ENCODE measurements at regions not wholly inside any gene's neighbourhood (a gene's known extent, or its start where the extent isn't known, plus 50 kb on each side); places are given as distances from the start of the nearest gene placed in this dataset.
A peak's percentile ranks its signal among the peaks of the same experiment; 100 is the strongest.

- peaks cover 26% of the 10 kb centered on the region for H3K27me3 ChIP-seq (ENCODE audit: control insufficient read depth, extremely low read depth, insufficient read depth, low read length)
- no peaks in the 10 kb centered on the region for H3K36me3 ChIP-seq (ENCODE audit: control insufficient read depth in 2 of 2, extremely low read depth in 1 of 2, insufficient read depth in 2 of 2, low read length in 2 of 2)
- no peak overlapping the region for H3K4me3 ChIP-seq (ENCODE audit: control insufficient read depth in 2 of 3, extremely low read depth in 1 of 3, insufficient read depth in 2 of 3, low read depth in 1 of 3, low read length in 3 of 3)
- H3K9ac ChIP-seq (ENCODE audit: control insufficient read depth, extremely low read depth, insufficient read depth, low read length): no peak overlapping the region
- DNase-seq (ENCODE audit: low read depth, low spot score): no peak
- peak; percentile 20 for FAIRE-seq
- no peaks in the 10 kb centered on the region for H3K9me1 ChIP-seq (ENCODE audit: control insufficient read depth, extremely low read depth, insufficient read depth, low read length)
- no peaks in the 10 kb centered on the region for H3K79me2 ChIP-seq (ENCODE audit: control insufficient read depth, insufficient read depth, low read length)
- H3K4me1 ChIP-seq (ENCODE audit: control insufficient read depth, extremely low read depth, insufficient read depth, low read length): peaks cover 10% of the 10 kb centered on the region
- H3K27ac ChIP-seq (ENCODE audit: control insufficient read depth, insufficient read depth, low read length): no peak overlapping the region
- dilution Hi-C loops (cut with MboI; ENCODE audit: extremely low pct_ligation_motif_present, low sequenced_read_pairs): no loop called here
- H3K9me3 ChIP-seq (ENCODE audit: control insufficient read depth, low read depth, low read length): no peaks in the 10 kb centered on the region
- no peak for TF ChIP-seq CTCF (optimal IDR thresholded peaks at IDR 0.05 in 1 of 3, IDR thresholded peaks at IDR 0.05 in 1 of 3, conservative IDR thresholded peaks at IDR 0.05 in 1 of 3; ENCODE audit: extremely low read depth in 1 of 3, insufficient read depth in 2 of 3, low read length in 3 of 3)
- TF ChIP-seq EZH2 (IDR thresholded peaks at IDR 0.05; ENCODE audit: low read length): no peak
- H4K20me1 ChIP-seq (ENCODE audit: control insufficient read depth, extremely low read depth, insufficient read depth, low read length): no peaks in the 10 kb centered on the region
- no peak overlapping the region for H3K4me2 ChIP-seq (ENCODE audit: control insufficient read depth, extremely low read depth, insufficient read depth, low read depth, low read length)
- no peak overlapping the region for H2AFZ ChIP-seq (ENCODE audit: control insufficient read depth, low read length)
Observed at GRCh38 chr6:156395276-156395675, 381.9 kb upstream of the ARID1B start.

- Histone ChIP-seq H3K79me2 (ENCODE audit: control insufficient read depth, insufficient read depth, low read length) (no peaks in the 10 kb centered on the region), H3K4me1 (ENCODE audit: control insufficient read depth, extremely low read depth, insufficient read depth, low read length) (peaks cover 10% of the 10 kb centered on the region), H3K27ac (ENCODE audit: control insufficient read depth, insufficient read depth, low read length) (no peak overlapping the region), H3K9me1 (ENCODE audit: control insufficient read depth, extremely low read depth, insufficient read depth, low read length) (no peaks in the 10 kb centered on the region), H2AFZ (ENCODE audit: control insufficient read depth, low read length) (no peak overlapping the region), H3K4me2 (ENCODE audit: control insufficient read depth, extremely low read depth, insufficient read depth, low read depth, low read length) (no peak overlapping the region), H3K27me3 (ENCODE audit: control insufficient read depth, extremely low read depth, insufficient read depth, low read length) (peaks cover 25% of the 10 kb centered on the region), H3K9ac (ENCODE audit: control insufficient read depth, extremely low read depth, insufficient read depth, low read length) (no peak overlapping the region), H3K9me3 (ENCODE audit: control insufficient read depth, low read depth, low read length) (no peaks in the 10 kb centered on the region), H3K4me3 (ENCODE audit: control insufficient read depth in 2 of 3, extremely low read depth in 1 of 3, insufficient read depth in 2 of 3, low read depth in 1 of 3, low read length in 3 of 3) (no peak overlapping the region), H3K36me3 (ENCODE audit: control insufficient read depth in 2 of 2, extremely low read depth in 1 of 2, insufficient read depth in 2 of 2, low read length in 2 of 2) (no peaks in the 10 kb centered on the region), H4K20me1 (ENCODE audit: control insufficient read depth, extremely low read depth, insufficient read depth, low read length) (no peaks in the 10 kb centered on the region)
- TF ChIP-seq CTCF (optimal IDR thresholded peaks at IDR 0.05 in 1 of 3, IDR thresholded peaks at IDR 0.05 in 1 of 3, conservative IDR thresholded peaks at IDR 0.05 in 1 of 3; ENCODE audit: extremely low read depth in 1 of 3, insufficient read depth in 2 of 3, low read length in 3 of 3) (no peak), EZH2 (IDR thresholded peaks at IDR 0.05; ENCODE audit: low read length) (no peak)
- DNase-seq (ENCODE audit: low read depth, low spot score) (no peak), FAIRE-seq (no peak)
- dilution Hi-C loops (cut with MboI; ENCODE audit: extremely low pct_ligation_motif_present, low sequenced_read_pairs): no loop called here
Observed at GRCh38 chr6:156392648-156393047, 384.5 kb upstream of the ARID1B start.

Measured in keratinocyte (primary cell).